T47D (cell line): ENCODE measurements at regions not wholly inside any gene's neighbourhood (a gene's known extent, or its start where the extent isn't known, plus 50 kb on each side); places are given as distances from the start of the nearest gene placed in this dataset.

Experiments used
- DNase-seq, 2 experiments: peaks; one replicate each; pipeline versions ENCODE4 v3.0.0 to v3.0.0-alpha.2; 2011 to 2012; ENCODE audit warnings: low read depth in 1 of 2, low spot score in 1 of 2
- JUND ChIP-seq: IDR thresholded peaks from 2 replicates; pipeline ENCODE4 v1.6.1; 2012; ENCODE audit warnings: low read depth
- in situ Hi-C: cut with HindIII; loops from 2 replicates; pipeline ENCODE4 v1.10.0; 2016; ENCODE audit warnings: low sequenced_read_pairs, low pct_unique_long_range_greater_than_20kb

- TF ChIP-seq JUND = no peak
- in situ Hi-C loops = no loop called here
- DNase-seq = no peak
Measured at GRCh38 chr1:213714645-213715044, 273.1 kb upstream of the PROX1 start.

- no peak for DNase-seq
- TF ChIP-seq JUND = no peak
- in situ Hi-C loops = no loop called here
Measured at GRCh38 chr1:213715182-213715581, 272.6 kb upstream of the PROX1 start.

GRCh38 chr1:213719462-213719861 is 268.3 kb upstream of the PROX1 start:
- no peak for DNase-seq
- in situ Hi-C loops = no loop called here

GRCh38 chr1:213720032-213720431 is 267.7 kb upstream of the PROX1 start:
- DNase-seq = no peak
- in situ Hi-C loops = no loop called here
- TF ChIP-seq JUND = no peak

More at GRCh38 chr1:213719462-213719861, 268.3 kb upstream of the PROX1 start:
- TF ChIP-seq JUND = no peak

GRCh38 chr1:213723187-213723586 is 264.6 kb upstream of the PROX1 start:
- DNase-seq = no peak
- in situ Hi-C loops = no loop called here
- no peak for TF ChIP-seq JUND

- TF ChIP-seq JUND = no peak
- peak in 1 of 2 experiments; percentile 36 for DNase-seq
- in situ Hi-C loops = no loop called here
Measured at GRCh38 chr1:213724640-213725536, 262.9 kb upstream of the PROX1 start.

- DNase-seq = no peak
- TF ChIP-seq JUND = no peak
- in situ Hi-C loops = no loop called here
Measured at GRCh38 chr1:213727853-213728592, 259.8 kb upstream of the PROX1 start.

- TF ChIP-seq JUND = no peak
- no peak for DNase-seq
Measured at GRCh38 chr1:213728593-213729536, 258.9 kb upstream of the PROX1 start.

GRCh38 chr1:213733705-213734104 is 254.1 kb upstream of the PROX1 start:
- peak in 1 of 2 experiments; percentile 24 for DNase-seq
- in situ Hi-C loops = no loop called here

More at GRCh38 chr1:213728593-213729536, 258.9 kb upstream of the PROX1 start:
- in situ Hi-C loops = no loop called here

GRCh38 chr1:213737398-213738035 is 250.3 kb upstream of the PROX1 start:
- TF ChIP-seq JUND = no peak
- in situ Hi-C loops = no loop called here
- DNase-seq = no peak

More at GRCh38 chr1:213733705-213734104, 254.1 kb upstream of the PROX1 start:
- TF ChIP-seq JUND = no peak

GRCh38 chr1:213738658-213739057 is 249.1 kb upstream of the PROX1 start:
- in situ Hi-C loops = no loop called here
- no peak for DNase-seq
- TF ChIP-seq JUND = no peak

GRCh38 chr1:213742992-213743391 is 244.8 kb upstream of the PROX1 start:
- no peak for DNase-seq
- in situ Hi-C loops = no loop called here
- no peak for TF ChIP-seq JUND
